ENCODE measurements at regions not wholly inside any gene's neighbourhood (a gene's known extent, or its start where the extent isn't known, plus 50 kb on each side); places are given as distances from the start of the nearest gene placed in this dataset.

GRCh38 chr5:73378070-73378469 lies 70.5 kb downstream of the FOXD1 start:
- ATAC-seq, result no peak
- TF ChIP-seq ZNF70 (CRISPR knock-in tag; IDR thresholded peaks at IDR 0.05) (no peak), ZFP3 (CRISPR knock-in tag; IDR thresholded peaks at IDR 0.05) (no peak), ARNTL (CRISPR knock-in tag; IDR thresholded peaks at IDR 0.05; ENCODE audit: borderline replicate concordance, low read depth) (no peak), CREB5 (CRISPR knock-in tag; IDR thresholded peaks at IDR 0.05; ENCODE audit: low read depth) (no peak), GLIS3 (CRISPR knock-in tag; IDR thresholded peaks at IDR 0.05) (no peak), PPARA (CRISPR knock-in tag; IDR thresholded peaks at IDR 0.05; ENCODE audit: borderline replicate concordance) (no peak), TOX (CRISPR knock-in tag; IDR thresholded peaks at IDR 0.05; ENCODE audit: borderline replicate concordance) (no peak), BACH2 (CRISPR knock-in tag; IDR thresholded peaks at IDR 0.05; ENCODE audit: borderline replicate concordance) (no peak), CSDC2 (CRISPR knock-in tag; IDR thresholded peaks at IDR 0.05) (no peak), CSRNP3 (CRISPR knock-in tag; IDR thresholded peaks at IDR 0.05) (no peak), ESRRG (CRISPR knock-in tag; IDR thresholded peaks at IDR 0.05) (no peak), ZFP30 (CRISPR knock-in tag; IDR thresholded peaks at IDR 0.05) (no peak), ZNF565 (CRISPR knock-in tag; conservative IDR thresholded peaks at IDR 0.05; ENCODE audit: low read depth) (no peak), TSHZ2 (CRISPR knock-in tag; IDR thresholded peaks at IDR 0.05) (no peak), SNAI2 (CRISPR knock-in tag; IDR thresholded peaks at IDR 0.05) (no peak), ZNF8 (CRISPR knock-in tag; IDR thresholded peaks at IDR 0.05) (no peak), POU6F1 (CRISPR knock-in tag; IDR thresholded peaks at IDR 0.05; ENCODE audit: borderline replicate concordance, low read depth) (no peak), ISL1 (CRISPR knock-in tag; IDR thresholded peaks at IDR 0.05) (no peak), OSR1 (CRISPR knock-in tag; IDR thresholded peaks at IDR 0.05) (no peak)

GRCh38 chr5:73376618-73377170 lies 71.9 kb downstream of the FOXD1 start:
- peak; percentile 46 for ATAC-seq
- TF ChIP-seq BACH2 (CRISPR knock-in tag; IDR thresholded peaks at IDR 0.05; ENCODE audit: borderline replicate concordance) (no peak), CSRNP3 (CRISPR knock-in tag; IDR thresholded peaks at IDR 0.05) (no peak), ARNTL (CRISPR knock-in tag; IDR thresholded peaks at IDR 0.05; ENCODE audit: borderline replicate concordance, low read depth) (no peak), ZFP3 (CRISPR knock-in tag; IDR thresholded peaks at IDR 0.05) (no peak), ZFP30 (CRISPR knock-in tag; IDR thresholded peaks at IDR 0.05) (no peak), PATZ1 (CRISPR knock-in tag; IDR thresholded peaks at IDR 0.05; ENCODE audit: borderline replicate concordance) (no peak), ZC3H10 (CRISPR knock-in tag; IDR thresholded peaks at IDR 0.05) (no peak), RARB (CRISPR knock-in tag; IDR thresholded peaks at IDR 0.05) (no peak)
